Dermis microvascular lymphatic vessel endothelial cell (primary cell): ENCODE measurements at regions not wholly inside any gene's neighbourhood (a gene's known extent, or its start where the extent isn't known, plus 50 kb on each side); places are given as distances from the start of the nearest gene placed in this dataset.
"Not testable (repeated sequence)": the region's sequence is repeated elsewhere in the genome, so short reads cannot be mapped to it uniquely, and the experiment has no call there.

Source experiments
- DNase-seq, 2 donors: peaks; one replicate each; pipeline versions ENCODE4 v3.0.0 to v3.0.0-alpha.2; 2010; ENCODE audit warnings: low read depth in 2 of 2

- DNase-seq, result no peak
Measured at GRCh38 chr6:27100921-27101320, 146.6 kb upstream of the PRSS16 start.

DNA sequence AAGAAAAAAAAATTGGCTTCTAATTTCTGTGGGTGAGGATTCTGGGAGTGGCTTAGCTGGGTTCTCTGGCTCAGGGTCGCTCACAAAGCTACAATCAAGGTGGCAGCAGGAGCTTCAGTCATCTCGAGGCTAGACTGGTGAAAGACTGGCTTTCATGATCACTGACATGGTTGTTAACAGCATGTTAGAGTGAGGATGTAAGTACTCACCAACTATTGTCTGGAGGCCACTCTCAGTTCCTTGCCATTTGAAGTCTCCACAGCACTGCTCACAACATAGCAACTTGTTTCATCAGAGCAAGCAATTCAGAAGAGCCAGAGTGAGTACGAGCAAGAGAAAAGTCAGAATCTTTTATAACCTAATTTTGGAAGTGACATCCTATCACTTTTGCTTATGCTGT is 145.7 kb upstream of the PRSS16 start:
- DNase-seq, result no peak

- no peak for DNase-seq
Measured at GRCh38 chr6:27106382-27106781, 141.1 kb upstream of the PRSS16 start.

DNA sequence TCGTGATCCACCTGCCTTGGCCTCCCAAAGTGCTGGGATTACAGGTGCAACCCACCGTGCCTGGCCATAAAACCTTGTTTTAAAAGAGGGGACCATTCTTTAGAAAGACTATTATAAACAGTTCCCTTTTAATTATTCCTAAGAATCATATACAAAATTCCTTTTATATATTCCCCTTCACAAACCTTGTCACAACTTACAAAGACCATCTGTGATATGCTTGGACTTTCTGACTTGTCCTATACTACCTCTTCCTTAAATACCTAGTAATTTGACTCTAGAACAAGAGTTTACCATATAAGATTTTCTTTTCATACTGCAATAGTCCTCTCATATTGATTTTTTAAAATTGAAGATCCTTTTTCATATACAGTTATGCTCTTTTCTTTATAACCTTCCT is 135.8 kb upstream of the PRSS16 start:
- no peak for DNase-seq

DNA sequence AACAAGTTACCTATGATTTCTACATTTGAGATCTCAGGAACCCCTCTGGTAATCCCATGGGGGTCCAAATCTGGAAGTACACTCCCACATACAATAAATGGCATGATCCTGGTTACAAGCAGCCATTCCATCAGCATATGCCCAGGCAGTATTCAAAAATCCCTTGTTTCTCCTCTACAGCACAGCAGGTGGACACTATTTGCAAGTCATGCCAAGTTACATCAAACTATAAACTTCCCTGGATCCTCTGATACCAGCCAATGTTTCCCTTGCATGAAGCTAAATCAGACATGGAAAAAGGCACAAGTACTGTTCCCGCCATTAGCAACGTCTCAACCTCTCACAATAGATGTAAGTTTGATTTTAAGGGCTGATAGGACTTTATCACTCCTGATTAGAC is 134.5 kb upstream of the PRSS16 start:
- no peak for DNase-seq

DNA sequence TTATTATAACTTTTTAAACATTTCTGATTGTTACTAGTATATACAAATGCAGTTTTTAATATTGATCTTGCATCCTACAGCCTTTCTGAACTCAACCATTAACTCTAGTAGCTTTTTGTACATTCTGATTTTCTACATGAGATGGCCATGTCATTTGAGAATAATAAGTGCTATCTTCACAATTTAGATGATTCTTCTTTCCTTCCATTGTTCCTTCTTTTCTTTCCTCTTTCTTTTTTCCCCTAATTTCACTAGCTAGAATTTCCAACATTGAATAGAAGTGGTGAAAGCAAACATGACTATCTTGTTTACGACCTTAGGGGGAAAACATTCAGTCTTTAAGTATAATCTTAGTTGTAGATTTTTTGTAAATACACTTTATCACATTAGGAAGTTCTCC is 128.2 kb upstream of the PRSS16 start:
- DNase-seq, result no peak

DNA sequence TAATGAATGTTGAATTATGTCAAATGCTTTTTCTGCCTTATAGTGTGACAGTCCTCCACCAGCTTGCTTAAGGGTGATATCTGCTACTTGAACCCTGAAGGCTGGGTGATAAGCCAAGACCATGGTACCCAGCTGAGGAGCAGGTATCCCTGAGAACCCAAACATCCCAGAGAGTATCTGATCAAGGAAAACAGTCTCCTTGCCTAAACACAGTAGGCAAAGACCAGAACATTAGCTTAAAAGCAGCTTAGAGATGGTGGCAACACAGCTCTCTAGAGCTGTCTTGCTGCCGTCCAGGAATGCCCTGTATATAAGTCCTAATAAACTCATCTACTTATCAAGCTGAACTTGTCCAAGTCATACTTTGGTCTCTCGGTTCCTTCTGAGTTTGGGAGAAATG is 127.7 kb upstream of the PRSS16 start:
- DNase-seq, result no peak

- DNase-seq, result no peak
Measured at GRCh38 chr6:27121640-27122039, 125.9 kb upstream of the PRSS16 start.

DNA sequence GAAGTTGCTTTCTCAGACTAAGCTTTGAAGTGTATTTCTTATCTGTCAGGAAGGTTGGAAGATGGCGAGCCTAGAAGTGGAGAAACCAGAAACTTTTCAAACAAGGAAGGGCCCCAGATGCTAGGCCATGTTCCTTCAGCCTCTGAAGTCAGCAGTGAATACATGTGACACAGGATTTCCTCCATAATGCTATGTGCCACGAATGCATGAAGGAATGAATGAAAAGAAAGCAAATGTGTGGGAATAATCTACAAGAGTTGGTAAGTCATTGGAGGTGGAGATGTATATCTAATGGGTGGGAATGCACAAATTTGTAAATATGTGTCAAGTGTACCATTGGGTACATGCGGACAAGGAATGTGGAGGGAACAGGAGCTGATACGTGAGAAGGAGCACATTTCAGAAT is 123.2 kb upstream of the PRSS16 start:
- DNase-seq, result no peak

DNA sequence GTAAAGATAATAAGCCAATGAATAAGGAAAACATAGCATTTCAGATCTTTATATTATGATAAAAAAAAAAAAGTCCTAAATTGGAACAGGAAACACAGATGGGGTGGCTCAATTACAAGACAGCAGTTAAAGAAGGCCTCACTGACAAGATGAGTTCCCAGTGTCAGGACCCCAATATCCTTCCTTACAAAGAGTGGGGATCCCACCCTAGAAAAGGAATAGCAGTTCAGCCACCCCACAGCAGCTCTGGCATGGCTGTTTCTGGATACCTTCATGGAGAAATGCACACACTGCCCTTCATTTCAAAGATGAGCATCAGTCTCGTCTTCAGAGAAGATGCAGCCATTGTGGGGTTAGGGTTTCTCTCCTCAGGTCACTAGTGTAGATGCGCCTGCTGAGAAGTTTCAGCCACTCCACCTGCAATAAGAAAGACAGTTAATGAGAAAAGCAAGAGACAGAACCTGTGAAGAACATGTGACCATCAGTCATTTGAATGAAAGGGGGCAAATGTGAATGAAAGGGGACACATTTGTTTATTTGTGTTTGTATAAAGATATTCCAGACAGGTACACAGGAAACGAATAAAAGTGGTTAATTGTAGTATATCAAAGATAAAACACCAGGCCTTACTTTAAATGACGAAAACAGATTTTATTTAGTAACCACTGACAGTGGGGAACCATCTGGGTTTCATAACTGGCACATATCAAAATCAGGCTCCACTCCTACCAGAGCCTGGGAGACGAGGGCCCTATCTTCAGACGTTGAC is 121.3 kb upstream of the PRSS16 start:
- no peak for DNase-seq

GRCh38 chr6:27126815-27127537 is 120.5 kb upstream of the PRSS16 start:
- DNase-seq, result peak; percentile 85 to 90

DNA sequence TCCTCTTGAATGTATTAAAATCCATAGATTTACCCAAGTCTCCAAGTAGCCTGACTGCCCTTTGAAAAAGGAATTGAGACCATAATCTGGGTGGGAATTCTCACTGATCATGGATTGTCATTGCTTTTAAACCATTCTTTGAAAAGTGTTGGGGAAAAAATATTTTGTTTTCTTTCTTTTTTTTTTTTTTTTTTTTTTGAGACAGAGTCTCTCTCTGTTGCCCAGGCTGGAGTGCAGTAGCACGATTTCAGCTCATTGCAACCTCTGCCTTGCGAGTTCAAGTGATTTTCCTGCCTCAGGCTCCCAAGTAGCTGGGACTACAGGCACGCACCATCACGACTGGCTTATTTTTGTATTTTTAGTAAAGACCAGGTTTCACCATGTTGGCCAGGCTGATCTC is 119.6 kb upstream of the PRSS16 start:
- not testable (repeated sequence) for DNase-seq

- no peak for DNase-seq
Measured at GRCh38 chr6:27128311-27129094, 119.0 kb upstream of the PRSS16 start.

DNA sequence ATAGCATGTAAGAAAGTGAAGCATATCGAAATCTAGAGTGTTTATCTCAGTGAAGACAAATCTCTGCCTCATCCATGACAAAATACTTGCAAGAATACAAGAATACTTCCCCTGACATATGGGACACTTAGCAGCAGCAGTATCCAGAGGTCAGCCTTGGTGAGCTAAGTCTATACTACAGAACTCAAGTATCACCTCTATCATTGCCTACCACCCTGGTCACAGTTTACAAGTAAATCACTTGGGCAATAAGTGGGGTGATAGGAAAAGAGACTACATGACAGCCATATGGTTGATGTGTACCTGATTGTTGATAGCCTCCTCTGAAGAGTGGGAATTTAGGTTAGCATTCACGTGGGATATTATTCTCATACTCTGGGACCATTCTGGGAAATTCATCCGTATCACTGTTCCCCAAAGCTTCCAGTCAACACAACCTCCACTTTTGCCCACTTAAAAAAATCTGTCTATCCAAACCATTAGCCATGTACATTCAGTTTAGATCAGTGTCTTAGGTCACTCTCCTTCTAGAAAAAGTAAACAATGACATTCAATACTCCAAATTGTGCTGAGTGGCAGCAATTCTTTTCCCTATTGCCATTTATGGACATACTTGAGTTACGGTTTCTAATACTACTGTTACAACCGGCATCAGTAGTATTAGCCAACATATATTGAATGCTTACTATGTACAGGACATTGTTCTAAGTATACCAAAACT is 118.2 kb upstream of the PRSS16 start:
- no peak for DNase-seq

GRCh38 chr6:27129917-27130316 is 117.6 kb upstream of the PRSS16 start:
- DNase-seq, result no peak

DNA sequence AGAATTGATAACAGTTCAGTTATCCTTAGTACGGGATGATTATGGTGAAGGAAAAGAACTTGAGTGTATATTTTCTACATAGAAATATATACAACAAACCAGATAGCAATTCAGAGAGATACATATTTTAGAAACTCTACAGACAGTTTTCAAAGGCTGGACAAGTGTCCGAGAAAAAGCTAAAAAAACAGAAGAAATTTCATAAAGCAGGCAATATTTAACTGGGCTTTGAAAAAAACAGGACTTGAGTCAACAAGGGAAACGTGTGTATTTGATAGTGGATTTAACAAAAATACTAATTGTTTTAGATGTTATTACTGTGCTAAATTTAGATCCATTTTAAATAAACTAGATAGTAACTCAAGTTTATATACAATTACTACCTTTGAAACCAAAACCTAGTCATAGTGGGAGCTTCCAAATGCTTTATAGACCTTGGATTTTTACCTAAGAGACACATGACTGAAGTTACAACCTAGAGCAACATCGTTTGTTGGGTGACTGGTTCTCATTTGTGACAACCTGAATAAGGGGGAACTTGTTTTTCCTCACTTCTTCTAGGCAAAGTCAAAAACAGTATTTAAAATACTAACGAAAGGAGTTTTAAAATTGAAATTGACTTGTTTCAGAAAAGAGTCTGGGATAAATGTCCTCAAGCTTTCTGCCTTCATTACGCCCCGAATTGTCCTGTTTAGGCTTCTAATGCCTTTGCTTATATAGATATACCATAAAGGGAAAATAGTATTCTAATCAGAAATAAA is 116.7 kb upstream of the PRSS16 start:
- no peak for DNase-seq

DNA sequence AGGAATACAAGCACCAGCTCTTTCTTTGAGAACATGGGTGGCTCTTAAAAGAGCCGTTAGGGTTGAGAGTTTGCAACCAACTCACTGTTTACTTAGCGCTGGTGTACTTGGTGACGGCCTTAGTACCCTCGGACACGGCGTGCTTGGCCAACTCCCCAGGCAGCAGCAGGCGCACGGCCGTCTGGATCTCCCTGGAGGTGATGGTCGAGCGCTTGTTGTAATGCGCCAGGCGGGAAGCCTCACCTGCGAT is 115.3 kb upstream of the PRSS16 start:
- DNase-seq, result not testable (repeated sequence)

DNA sequence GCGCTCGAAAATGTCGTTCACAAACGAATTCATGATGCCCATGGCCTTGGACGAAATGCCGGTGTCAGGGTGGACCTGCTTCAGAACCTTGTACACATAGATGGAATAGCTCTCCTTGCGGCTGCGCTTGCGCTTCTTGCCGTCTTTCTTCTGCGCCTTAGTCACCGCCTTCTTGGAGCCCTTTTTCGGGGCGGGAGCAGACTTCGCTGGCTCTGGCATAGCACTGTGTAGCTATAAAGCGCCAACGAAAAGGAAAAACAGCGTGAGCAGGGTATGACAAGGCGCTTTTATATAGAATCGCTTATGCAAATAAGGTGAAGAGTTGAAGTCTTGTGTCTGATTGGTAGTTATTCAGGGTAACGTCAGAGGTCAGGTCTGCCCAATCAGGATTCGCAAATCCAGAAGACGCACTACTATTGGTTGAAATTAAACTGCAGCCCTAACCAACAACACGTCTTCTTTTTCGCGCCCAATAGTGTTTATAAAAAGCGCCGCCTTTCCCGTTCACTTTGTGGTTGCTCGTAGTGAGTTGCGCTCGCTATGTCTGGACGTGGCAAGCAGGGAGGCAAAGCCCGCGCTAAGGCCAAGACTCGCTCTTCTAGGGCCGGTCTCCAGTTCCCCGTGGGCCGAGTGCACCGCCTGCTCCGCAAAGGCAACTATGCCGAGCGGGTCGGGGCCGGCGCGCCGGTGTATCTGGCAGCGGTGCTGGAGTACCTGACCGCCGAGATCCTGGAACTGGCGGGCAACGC is 114.8 kb upstream of the PRSS16 start:
- DNase-seq, result peak; percentile 100

- DNase-seq, result peak; percentile 52 to 78
Measured at GRCh38 chr6:27133281-27134227, 113.9 kb upstream of the PRSS16 start.
